NT2/D1 (cell line): ENCODE measurements at regions not wholly inside any gene's neighbourhood (a gene's known extent, or its start where the extent isn't known, plus 50 kb on each side); places are given as distances from the start of the nearest gene placed in this dataset.

Source experiments
- SUZ12 ChIP-seq: IDR thresholded peaks from 2 replicates; pipeline ENCODE4 v1.6.1; 2011; ENCODE audit not compliant: insufficient read length, insufficient read depth; ENCODE audit errors: extremely low read depth
- YY1 ChIP-seq: IDR thresholded peaks from 2 replicates; pipeline ENCODE4 v1.6.1; 2011; ENCODE audit not compliant: insufficient read length, insufficient read depth
- ZNF274 ChIP-seq: IDR thresholded peaks from 2 replicates; pipeline ENCODE4 v1.6.1; 2011; ENCODE audit warnings: mild to moderate bottlenecking, low read depth, low read length

DNA sequence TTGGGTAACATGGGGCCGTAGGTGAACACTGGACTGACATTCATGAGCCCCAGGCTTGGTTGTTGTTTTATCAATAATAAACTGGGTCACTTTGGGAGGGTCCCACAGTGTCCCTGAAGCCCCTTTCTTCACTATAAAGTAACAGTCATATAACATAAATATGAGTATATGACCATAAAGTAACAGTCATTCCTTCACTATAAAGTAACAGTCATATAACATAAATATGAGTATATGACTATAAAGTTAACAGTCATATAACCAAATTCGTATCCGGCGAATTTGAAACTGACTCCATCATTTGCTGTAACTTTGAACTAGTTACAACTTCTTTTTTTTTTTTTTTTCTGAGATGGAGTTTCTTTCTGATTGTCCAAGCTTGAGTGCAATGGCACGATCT lies 210.3 kb downstream of the KATNAL1 start:
- no peak for TF ChIP-seq SUZ12
- no peak for TF ChIP-seq YY1
- no peak for TF ChIP-seq ZNF274
